ENCODE measurements at regions not wholly inside any gene's neighbourhood (a gene's known extent, or its start where the extent isn't known, plus 50 kb on each side); places are given as distances from the start of the nearest gene placed in this dataset.
"Not testable (repeated sequence)": the region's sequence is repeated elsewhere in the genome, so short reads cannot be mapped to it uniquely, and the experiment has no call there.

- FAIRE-seq (no peak), DNase-seq (ENCODE audit: extremely low spot score, insufficient read length, low read depth) (no peak)
Observed at GRCh38 chr2:17373741-17374140, 144.5 kb downstream of the RAD51AP2 start.

GRCh38 chr2:17373041-17373440 lies 145.2 kb downstream of the RAD51AP2 start:
- DNase-seq (ENCODE audit: extremely low spot score, insufficient read length, low read depth) (no peak), FAIRE-seq (no peak)

- FAIRE-seq (no peak), DNase-seq (ENCODE audit: extremely low spot score, insufficient read length, low read depth) (no peak)
Observed at GRCh38 chr2:17363846-17364245, 154.4 kb downstream of the RAD51AP2 start.

GRCh38 chr2:17362956-17363355 lies 155.3 kb downstream of the RAD51AP2 start:
- FAIRE-seq: no peak
- DNase-seq (ENCODE audit: extremely low spot score, insufficient read length, low read depth): no peak

GRCh38 chr2:17355608-17356329 lies 162.5 kb downstream of the RAD51AP2 start:
- FAIRE-seq (peak; percentile 68), DNase-seq (ENCODE audit: extremely low spot score, insufficient read length, low read depth) (peak; percentile 4)

- DNase-seq (ENCODE audit: extremely low spot score, insufficient read length, low read depth): no peak
- no peak for FAIRE-seq
Observed at GRCh38 chr2:17353263-17353662, 165.0 kb downstream of the RAD51AP2 start.

GRCh38 chr2:17342692-17343091 lies 175.5 kb downstream of the RAD51AP2 start:
- not testable (repeated sequence) for FAIRE-seq; DNase-seq (ENCODE audit: extremely low spot score, insufficient read length, low read depth)

- DNase-seq (ENCODE audit: extremely low spot score, insufficient read length, low read depth) (no peak), FAIRE-seq (no peak)
Observed at GRCh38 chr2:17337507-17337906, 180.7 kb downstream of the RAD51AP2 start.

GRCh38 chr2:17336458-17336857 lies 181.8 kb downstream of the RAD51AP2 start:
- no peak for DNase-seq (ENCODE audit: extremely low spot score, insufficient read length, low read depth)
- FAIRE-seq: no peak

- no peak for DNase-seq (ENCODE audit: extremely low spot score, insufficient read length, low read depth)
- FAIRE-seq: no peak
Observed at GRCh38 chr2:17334300-17334699, 183.9 kb downstream of the RAD51AP2 start.

- FAIRE-seq: no peak
- DNase-seq (ENCODE audit: extremely low spot score, insufficient read length, low read depth): no peak
Observed at GRCh38 chr2:17331636-17332035, 186.6 kb downstream of the RAD51AP2 start.

- no peak for FAIRE-seq
- no peak for DNase-seq (ENCODE audit: extremely low spot score, insufficient read length, low read depth)
Observed at GRCh38 chr2:17328161-17328560, 190.1 kb downstream of the RAD51AP2 start.

GRCh38 chr2:17327649-17328048 lies 190.6 kb downstream of the RAD51AP2 start:
- DNase-seq (ENCODE audit: extremely low spot score, insufficient read length, low read depth) (no peak), FAIRE-seq (no peak)

GRCh38 chr2:17326717-17327116 lies 191.5 kb downstream of the RAD51AP2 start:
- no peak for DNase-seq (ENCODE audit: extremely low spot score, insufficient read length, low read depth)
- FAIRE-seq: no peak

- no peak for DNase-seq (ENCODE audit: extremely low spot score, insufficient read length, low read depth)
- FAIRE-seq: no peak
Observed at GRCh38 chr2:17323697-17324096, 194.5 kb downstream of the RAD51AP2 start.

- DNase-seq (ENCODE audit: extremely low spot score, insufficient read length, low read depth) (no peak), FAIRE-seq (no peak)
Observed at GRCh38 chr2:17322461-17322860, 195.8 kb downstream of the RAD51AP2 start.

- no peak for DNase-seq (ENCODE audit: extremely low spot score, insufficient read length, low read depth)
- no peak for FAIRE-seq
Observed at GRCh38 chr2:17319090-17319489, 199.2 kb downstream of the RAD51AP2 start.

GRCh38 chr2:17318013-17318412 lies 200.2 kb downstream of the RAD51AP2 start:
- no peak for FAIRE-seq
- DNase-seq (ENCODE audit: extremely low spot score, insufficient read length, low read depth): no peak

GRCh38 chr2:17317439-17317976 lies 200.7 kb downstream of the RAD51AP2 start:
- FAIRE-seq: no peak
- no peak for DNase-seq (ENCODE audit: extremely low spot score, insufficient read length, low read depth)

GRCh38 chr2:17313261-17313660 lies 205.0 kb downstream of the RAD51AP2 start:
- FAIRE-seq: no peak

GRCh38 chr2:17311771-17312511 lies 206.3 kb downstream of the RAD51AP2 start:
- DNase-seq (ENCODE audit: extremely low spot score, insufficient read length, low read depth): no peak
- no peak for FAIRE-seq

More at GRCh38 chr2:17313261-17313660, 205.0 kb downstream of the RAD51AP2 start:
- no peak for DNase-seq (ENCODE audit: extremely low spot score, insufficient read length, low read depth)
